HEK293 (cell line): ENCODE measurements at regions not wholly inside any gene's neighbourhood (a gene's known extent, or its start where the extent isn't known, plus 50 kb on each side); places are given as distances from the start of the nearest gene placed in this dataset.

Source experiments
- ZNF121 ChIP-seq: fragments of 450-650 bp; formaldehyde crosslinking; IDR thresholded peaks from 2 replicates; pipeline ENCODE4 v1.5.1; 2016; ENCODE audit warnings: missing biosample characterization, missing genetic modification characterization
- ZNF274 ChIP-seq, 2 experiments: fragments of 200-500 bp in 1 of 2; fragments of 450-650 bp in 1 of 2; sonication (Bioruptor generic) in 1 of 2; formaldehyde crosslinking in 1 of 2; IDR thresholded peaks; 2 replicates each; pipeline versions ENCODE4 v1.5.1 to v1.6.1; 2014 to 2016; ENCODE audit warnings: borderline replicate concordance in 1 of 2, inconsistent platforms in 1 of 2, low read length in 1 of 2, missing biosample characterization in 1 of 2, missing genetic modification characterization in 1 of 2
- ZNF311 ChIP-seq: fragments of 450-650 bp; formaldehyde crosslinking; IDR thresholded peaks from 2 replicates; pipeline ENCODE4 v1.5.1; 2017; ENCODE audit warnings: missing biosample characterization, missing genetic modification characterization, borderline replicate concordance
- ZNF76 ChIP-seq: fragments of 450-650 bp; formaldehyde crosslinking; IDR thresholded peaks from 2 replicates; pipeline ENCODE4; 2016; ENCODE audit warnings: low read depth, missing biosample characterization, missing genetic modification characterization, borderline replicate concordance
- ZNF785 ChIP-seq: fragments of 450-650 bp; formaldehyde crosslinking; IDR thresholded peaks from 2 replicates; pipeline ENCODE4 v1.5.1; 2016; ENCODE audit warnings: missing biosample characterization, missing genetic modification characterization
- TF ChIP-seq, protein P1 (sequence below): fragments of 450-650 bp; formaldehyde crosslinking; IDR thresholded peaks from 2 replicates; pipeline ENCODE4 v1.5.1; 2016; ENCODE audit warnings: missing biosample characterization, missing genetic modification characterization

DNA sequence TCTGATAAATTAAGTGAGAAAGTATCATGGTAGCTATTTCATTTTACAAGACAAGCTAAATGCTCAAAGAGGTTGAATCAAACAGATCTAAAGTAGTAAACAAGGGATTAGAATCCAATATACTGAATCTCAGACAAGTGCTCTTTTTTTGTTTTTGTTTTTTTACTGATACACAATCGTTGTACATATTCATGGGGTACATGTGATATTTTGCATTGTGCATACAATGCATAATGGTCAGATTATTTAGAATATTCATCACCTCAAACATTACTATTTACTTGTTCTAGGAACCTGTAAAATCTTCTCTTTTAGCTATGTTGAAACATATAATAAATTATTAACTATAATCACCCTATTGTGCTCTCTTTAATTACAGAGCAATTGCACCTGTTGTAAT lies 57.0 kb upstream of the HCRTR2 start:
- TF ChIP-seq ZNF785, result no peak
- TF ChIP-seq, protein P1, sequence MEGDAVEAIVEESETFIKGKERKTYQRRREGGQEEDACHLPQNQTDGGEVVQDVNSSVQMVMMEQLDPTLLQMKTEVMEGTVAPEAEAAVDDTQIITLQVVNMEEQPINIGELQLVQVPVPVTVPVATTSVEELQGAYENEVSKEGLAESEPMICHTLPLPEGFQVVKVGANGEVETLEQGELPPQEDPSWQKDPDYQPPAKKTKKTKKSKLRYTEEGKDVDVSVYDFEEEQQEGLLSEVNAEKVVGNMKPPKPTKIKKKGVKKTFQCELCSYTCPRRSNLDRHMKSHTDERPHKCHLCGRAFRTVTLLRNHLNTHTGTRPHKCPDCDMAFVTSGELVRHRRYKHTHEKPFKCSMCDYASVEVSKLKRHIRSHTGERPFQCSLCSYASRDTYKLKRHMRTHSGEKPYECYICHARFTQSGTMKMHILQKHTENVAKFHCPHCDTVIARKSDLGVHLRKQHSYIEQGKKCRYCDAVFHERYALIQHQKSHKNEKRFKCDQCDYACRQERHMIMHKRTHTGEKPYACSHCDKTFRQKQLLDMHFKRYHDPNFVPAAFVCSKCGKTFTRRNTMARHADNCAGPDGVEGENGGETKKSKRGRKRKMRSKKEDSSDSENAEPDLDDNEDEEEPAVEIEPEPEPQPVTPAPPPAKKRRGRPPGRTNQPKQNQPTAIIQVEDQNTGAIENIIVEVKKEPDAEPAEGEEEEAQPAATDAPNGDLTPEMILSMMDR (tag by site-specific recombination), result no peak
- TF ChIP-seq ZNF274 (IDR thresholded peaks at IDR 0.05; ENCODE audit: low read length), result no peak
- TF ChIP-seq ZNF274 (tag by site-specific recombination; IDR thresholded peaks at IDR 0.05; ENCODE audit: borderline replicate concordance), result no peak
- no peak for TF ChIP-seq ZNF76 (tag by site-specific recombination)
- TF ChIP-seq ZNF311 (tag by site-specific recombination), result no peak
- no peak for TF ChIP-seq ZNF121 (tag by site-specific recombination)
